ENCODE measurements at regions not wholly inside any gene's neighbourhood (a gene's known extent, or its start where the extent isn't known, plus 50 kb on each side); places are given as distances from the start of the nearest gene placed in this dataset.
"Not testable (repeated sequence)": the region's sequence is repeated elsewhere in the genome, so short reads cannot be mapped to it uniquely, and the experiment has no call there.

DNA sequence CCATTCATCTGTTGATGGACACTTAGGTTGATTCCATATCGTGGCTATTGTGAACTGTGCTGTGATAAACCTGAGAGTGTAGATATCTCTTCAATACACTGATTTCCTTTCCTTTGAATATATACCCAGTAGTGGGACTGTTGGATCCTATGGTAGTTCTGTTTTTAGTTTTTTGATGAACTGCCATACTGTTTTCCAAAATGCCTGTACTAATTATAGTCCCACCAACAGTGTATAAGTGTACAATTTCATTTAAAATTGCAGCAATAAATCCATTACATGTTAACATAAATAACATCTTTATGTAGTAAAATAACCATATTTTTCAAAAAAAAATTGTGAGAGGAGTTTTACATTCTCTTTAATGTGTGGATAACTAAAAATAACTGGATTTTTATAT, 65.0 kb upstream of the SYT9 start:
- intact Hi-C loops (cut with DNase I; ENCODE audit: low total_unique reads), result no loop called here
- no peak for DNase-seq
- Histone ChIP-seq H3K27me3 (no peaks in the 10 kb centered on the region), H3K27ac (no peak overlapping the region), H3K36me3 (no peaks in the 10 kb centered on the region), H3K4me1 (no peaks in the 10 kb centered on the region), H3K9me3 (peaks cover 0 to 3% of the 10 kb centered on the region in 2 donors), H3K4me3 (no peak overlapping the region)
- no peak for TF ChIP-seq POLR2A (IDR thresholded peaks at IDR 0.05)
- TF ChIP-seq, protein P1, sequence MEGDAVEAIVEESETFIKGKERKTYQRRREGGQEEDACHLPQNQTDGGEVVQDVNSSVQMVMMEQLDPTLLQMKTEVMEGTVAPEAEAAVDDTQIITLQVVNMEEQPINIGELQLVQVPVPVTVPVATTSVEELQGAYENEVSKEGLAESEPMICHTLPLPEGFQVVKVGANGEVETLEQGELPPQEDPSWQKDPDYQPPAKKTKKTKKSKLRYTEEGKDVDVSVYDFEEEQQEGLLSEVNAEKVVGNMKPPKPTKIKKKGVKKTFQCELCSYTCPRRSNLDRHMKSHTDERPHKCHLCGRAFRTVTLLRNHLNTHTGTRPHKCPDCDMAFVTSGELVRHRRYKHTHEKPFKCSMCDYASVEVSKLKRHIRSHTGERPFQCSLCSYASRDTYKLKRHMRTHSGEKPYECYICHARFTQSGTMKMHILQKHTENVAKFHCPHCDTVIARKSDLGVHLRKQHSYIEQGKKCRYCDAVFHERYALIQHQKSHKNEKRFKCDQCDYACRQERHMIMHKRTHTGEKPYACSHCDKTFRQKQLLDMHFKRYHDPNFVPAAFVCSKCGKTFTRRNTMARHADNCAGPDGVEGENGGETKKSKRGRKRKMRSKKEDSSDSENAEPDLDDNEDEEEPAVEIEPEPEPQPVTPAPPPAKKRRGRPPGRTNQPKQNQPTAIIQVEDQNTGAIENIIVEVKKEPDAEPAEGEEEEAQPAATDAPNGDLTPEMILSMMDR (IDR thresholded peaks at IDR 0.05), result no peak

DNA sequence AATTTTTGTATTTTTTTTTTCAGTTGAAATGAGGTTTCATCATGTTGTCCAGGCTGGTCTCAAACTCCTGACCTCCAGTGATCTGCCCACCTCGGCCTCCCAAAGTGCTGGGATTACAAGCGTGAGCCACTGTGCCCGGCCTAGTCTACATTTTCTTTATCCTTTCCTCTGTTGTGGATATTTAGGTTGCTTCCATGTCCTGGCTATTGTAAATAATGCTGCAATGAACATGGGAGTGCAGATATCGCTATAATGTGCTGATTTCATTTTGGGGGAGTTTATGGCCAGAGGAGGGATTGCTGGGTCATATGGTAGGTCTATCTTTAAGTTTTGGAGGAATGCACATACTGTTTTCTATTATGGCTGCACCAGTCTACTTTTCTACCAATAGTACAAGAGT, 58.9 kb upstream of the SYT9 start:
- H3K4me3 ChIP-seq; H3K4me1 ChIP-seq; H3K36me3 ChIP-seq; H3K27me3 ChIP-seq; H3K27ac ChIP-seq; DNase-seq; H3K9me3 ChIP-seq; intact Hi-C loops (cut with DNase I; ENCODE audit: low total_unique reads): not testable (repeated sequence)

DNA sequence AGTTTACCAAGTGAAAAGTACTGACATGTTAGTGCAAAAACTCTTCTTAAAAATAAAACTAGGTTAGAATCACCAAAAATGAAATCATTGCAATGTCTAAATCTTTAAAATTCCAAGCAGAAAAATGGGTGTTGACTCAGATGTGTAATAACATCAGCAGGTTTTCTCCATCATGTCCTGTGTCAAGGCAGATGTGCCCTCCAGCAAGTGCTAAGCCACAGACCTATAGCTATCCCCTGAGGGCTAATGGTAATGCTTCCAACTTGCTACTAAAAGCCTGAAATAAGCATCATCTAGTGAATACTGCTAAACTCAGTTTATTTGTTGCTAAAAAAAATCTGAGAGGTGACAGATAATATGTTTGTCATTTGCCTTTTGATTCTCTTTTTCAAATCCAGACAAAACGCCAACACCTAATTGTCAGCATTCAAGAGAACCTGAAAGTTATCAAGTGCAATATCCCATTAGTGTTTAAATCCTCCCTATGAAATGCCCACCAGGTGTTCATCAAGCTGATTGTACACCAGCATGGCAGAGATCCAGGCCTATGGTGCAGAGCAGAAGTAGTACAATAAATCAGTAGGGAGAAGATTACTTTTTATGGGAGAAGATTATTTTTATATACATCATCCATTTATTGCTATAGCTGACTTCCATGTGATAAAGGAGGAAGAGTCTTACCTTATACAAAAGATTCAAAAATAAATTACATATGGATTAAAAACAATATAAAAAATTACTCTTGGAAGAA, 55.1 kb upstream of the SYT9 start:
- Histone ChIP-seq H3K36me3 (no peaks in the 10 kb centered on the region), H3K4me1 (no peaks in the 10 kb centered on the region), H3K4me3 (no peak overlapping the region), H3K27ac (no peak overlapping the region), H3K27me3 (no peaks in the 10 kb centered on the region), H3K9me3 (no peaks in the 10 kb centered on the region)
- intact Hi-C loops (cut with DNase I; ENCODE audit: low total_unique reads), result no loop called here
- TF ChIP-seq POLR2A (IDR thresholded peaks at IDR 0.05), result no peak
- TF ChIP-seq, protein P1 (IDR thresholded peaks at IDR 0.05), result no peak
- DNase-seq, result no peak

DNA sequence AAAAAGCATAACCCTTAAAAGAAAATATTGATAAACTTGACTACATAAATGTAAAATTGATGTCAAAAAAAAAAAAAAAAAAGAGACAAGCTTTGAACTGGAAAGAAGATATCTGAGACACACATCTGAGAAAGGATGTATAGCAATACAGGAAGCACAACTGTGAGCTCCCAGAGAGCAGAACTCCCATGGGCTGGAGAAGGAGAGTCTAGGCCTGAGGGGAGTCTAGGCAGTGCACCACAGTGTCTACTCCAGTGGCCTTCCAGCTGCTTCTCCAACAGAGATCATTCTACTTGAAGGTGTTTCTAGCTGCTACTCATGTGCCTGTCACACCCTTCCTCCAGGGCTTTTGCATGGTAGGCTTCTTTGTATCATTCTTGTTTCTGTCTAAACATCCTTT, 54.2 kb upstream of the SYT9 start:
- Histone ChIP-seq H3K27me3 (no peaks in the 10 kb centered on the region), H3K4me1 (no peaks in the 10 kb centered on the region), H3K27ac (no peak overlapping the region), H3K36me3 (no peaks in the 10 kb centered on the region), H3K9me3 (no peaks in the 10 kb centered on the region), H3K4me3 (no peak overlapping the region)
- no peak for TF ChIP-seq POLR2A (IDR thresholded peaks at IDR 0.05)
- TF ChIP-seq, protein P1 (IDR thresholded peaks at IDR 0.05), result no peak
- intact Hi-C loops (cut with DNase I; ENCODE audit: low total_unique reads), result no loop called here
- DNase-seq, result no peak
